Right cardiac atrium (tissue), 5 donors: ENCODE measurements at regions not wholly inside any gene's neighbourhood (a gene's known extent, or its start where the extent isn't known, plus 50 kb on each side); places are given as distances from the start of the nearest gene placed in this dataset.
"Not testable (repeated sequence)": the region's sequence is repeated elsewhere in the genome, so short reads cannot be mapped to it uniquely, and the experiment has no call there.

Source experiments
- ATAC-seq, 2 donors: fragments of 200-7000 bp; cut with Tn5 transposase; one replicate each; pipeline versions ENCODE4 v1.8.0 to v1.9.1; 2020; ENCODE audit warnings: moderate library complexity in 2 of 2, mild to moderate bottlenecking in 1 of 2
- DNase-seq, 3 donors: peaks; one replicate each; pipeline ENCODE4 v3.0.0-alpha.2; 2020
- H3K27ac ChIP-seq: one replicate; pipeline ENCODE4 v1.5.1; 2013; ENCODE audit warnings: mild to moderate bottlenecking, low read length, control low read depth, moderate library complexity
- H3K27me3 ChIP-seq: one replicate; pipeline ENCODE4 v1.6.1; 2013; ENCODE audit not compliant: control insufficient read depth, insufficient read depth
- H3K4me1 ChIP-seq: one replicate; pipeline ENCODE4 v1.6.1; 2013; ENCODE audit warnings: low read length; ENCODE audit not compliant: control insufficient read depth, insufficient read depth
- H3K4me3 ChIP-seq: one replicate; pipeline ENCODE4 v1.5.1; 2013; ENCODE audit warnings: low read length, control low read depth
- H3K9me3 ChIP-seq: one replicate; pipeline ENCODE4 v1.6.1; 2013; ENCODE audit warnings: low read length; ENCODE audit not compliant: control insufficient read depth
- WGBS: extraction: QIAGEN DNeasy Blood & Tissue Kit; methylation state at CpG from one replicate; pipeline ENCODE4 v1.1.7; 2013; 5-methylcytosine and 5-hydroxymethylcytosine counted together
- intact Hi-C, 4 donors: fragments of 100-400 bp; cut with DNase I; formaldehyde crosslinking; loops; one replicate each; pipeline versions ENCODE4 v1.11.0 to v1.14.0; 2022 to 2023
- donor health status: healthy with polysubstance abuse.
- donor health status: DM: no; HTN: yes; CAD: no.
- donor health status: DM: no; HTN: no; CAD: no.
- donor health status: DM: no; HTN: yes; CAD: no; lungs with severe emphysema.
- donor health status: DM: yes; HTN: yes; CAD: no.

GRCh38 chr12:33192226-33192625 is 247.4 kb downstream of the SYT10 start:
- no peak overlapping the region for H3K27ac ChIP-seq
- H3K4me1 ChIP-seq = no peaks in the 10 kb centered on the region
- H3K4me3 ChIP-seq = no peak overlapping the region
- 77% methylated on average over 4 of the region's 4 CpGs for WGBS
- H3K27me3 ChIP-seq = no peaks in the 10 kb centered on the region
- DNase-seq = no peak
- intact Hi-C loops = no loop called here
- no peaks in the 10 kb centered on the region for H3K9me3 ChIP-seq
- ATAC-seq = no peak

DNA sequence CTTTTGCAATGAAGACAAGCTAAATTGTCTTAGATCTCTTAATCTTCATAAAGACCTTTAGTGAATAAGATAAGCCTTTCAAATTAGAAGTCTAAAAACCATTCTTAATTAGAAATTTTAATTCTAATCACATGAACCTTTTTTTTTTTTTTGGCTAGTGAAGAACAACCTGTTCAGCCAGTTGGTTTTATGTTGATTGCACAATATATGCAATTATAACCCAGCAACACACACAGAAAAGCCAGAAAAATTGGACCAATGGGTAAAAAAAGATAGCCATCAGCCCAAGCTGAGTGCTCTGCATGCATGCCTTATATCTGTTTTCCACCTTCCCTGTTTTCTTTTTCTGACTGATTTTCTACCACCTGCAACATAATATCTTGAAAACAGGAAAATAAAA is 252.2 kb downstream of the SYT10 start:
- H3K4me3 ChIP-seq = no peak overlapping the region
- no peaks in the 10 kb centered on the region for H3K4me1 ChIP-seq
- ATAC-seq = no peak
- H3K9me3 ChIP-seq = no peaks in the 10 kb centered on the region
- intact Hi-C loops = no loop called here
- no peak overlapping the region for H3K27ac ChIP-seq
- no peak for DNase-seq
- H3K27me3 ChIP-seq = no peaks in the 10 kb centered on the region

DNA sequence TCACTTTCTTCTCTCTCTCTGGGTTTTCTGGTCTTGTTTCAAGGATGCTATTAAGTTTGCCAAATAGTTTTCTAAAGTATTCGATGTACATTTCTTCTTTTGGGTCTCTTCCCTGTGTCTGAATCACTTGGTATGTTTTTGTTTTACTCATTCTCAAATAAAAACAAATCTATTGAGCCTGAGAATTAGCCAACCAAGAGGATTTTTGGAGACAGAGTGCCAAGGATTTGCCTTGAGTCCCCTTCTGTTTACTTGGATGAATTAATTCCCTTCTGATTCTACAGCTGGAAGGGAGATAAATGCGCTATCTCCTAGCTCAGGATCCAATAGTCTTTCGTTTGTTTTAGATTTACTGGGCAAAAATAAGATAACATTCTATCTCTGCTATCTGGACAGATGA is 255.5 kb downstream of the SYT10 start:
- no peaks in the 10 kb centered on the region for H3K27me3 ChIP-seq
- H3K9me3 ChIP-seq = no peaks in the 10 kb centered on the region
- no peak overlapping the region for H3K4me3 ChIP-seq
- H3K27ac ChIP-seq = no peak overlapping the region
- intact Hi-C loops = no loop called here
- 55% methylated on average over 3 of the region's 3 CpGs for WGBS
- DNase-seq = no peak
- H3K4me1 ChIP-seq = no peaks in the 10 kb centered on the region
- ATAC-seq = no peak

GRCh38 chr12:33182485-33182884 is 257.1 kb downstream of the SYT10 start:
- Histone ChIP-seq H3K27me3 (no peaks in the 10 kb centered on the region), H3K4me3 (no peak overlapping the region), H3K4me1 (no peaks in the 10 kb centered on the region), H3K27ac (no peak overlapping the region), H3K9me3 (no peaks in the 10 kb centered on the region)
- intact Hi-C loops = no loop called here
- WGBS = 10% methylated on average over 1 of the region's 1 CpG
- DNase-seq (no peak), ATAC-seq (no peak)

- WGBS = 73% methylated on average over 1 of the region's 1 CpG
- intact Hi-C loops = no loop called here
- no peak for DNase-seq
- Histone ChIP-seq H3K4me3 (no peak overlapping the region), H3K27ac (no peak overlapping the region), H3K4me1 (no peaks in the 10 kb centered on the region), H3K27me3 (no peaks in the 10 kb centered on the region), H3K9me3 (no peaks in the 10 kb centered on the region)
- no peak for ATAC-seq
These were observed 258.7 kb downstream of the SYT10 start for GRCh38 chr12:33180918-33181317.

DNA sequence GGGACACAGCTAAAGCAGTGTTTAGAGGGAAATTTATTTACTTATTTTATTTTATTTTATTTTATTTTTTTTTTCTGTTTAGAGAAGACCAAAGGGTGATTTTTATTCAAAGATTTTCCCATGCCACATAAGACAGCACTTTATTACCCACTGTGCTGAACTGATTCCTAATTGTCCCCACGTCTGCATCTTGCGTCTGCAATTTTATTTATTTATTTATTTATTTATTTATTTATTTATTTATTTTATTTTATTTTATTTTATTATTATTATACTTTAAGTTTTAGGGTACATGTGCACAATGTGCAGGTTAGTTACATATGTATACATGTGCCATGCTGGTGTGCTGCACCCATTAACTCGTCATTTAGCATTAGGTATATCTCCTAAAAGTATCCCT is 269.7 kb upstream of the PKP2 start:
- H3K9me3 ChIP-seq, H3K4me3 ChIP-seq, DNase-seq, ATAC-seq, H3K4me1 ChIP-seq, H3K27ac ChIP-seq, intact Hi-C loops, H3K27me3 ChIP-seq: not testable (repeated sequence)
- WGBS = 75% methylated on average over 3 of the region's 3 CpGs

GRCh38 chr12:33156042-33156441 is 259.5 kb upstream of the PKP2 start:
- no peaks in the 10 kb centered on the region for H3K4me1 ChIP-seq
- intact Hi-C loops = no loop called here
- H3K9me3 ChIP-seq = no peaks in the 10 kb centered on the region
- ATAC-seq (no peak), DNase-seq (no peak)
- no peaks in the 10 kb centered on the region for H3K27me3 ChIP-seq
- H3K4me3 ChIP-seq = no peak overlapping the region
- H3K27ac ChIP-seq = no peak overlapping the region
- 70% methylated on average over 4 of the region's 4 CpGs for WGBS

DNA sequence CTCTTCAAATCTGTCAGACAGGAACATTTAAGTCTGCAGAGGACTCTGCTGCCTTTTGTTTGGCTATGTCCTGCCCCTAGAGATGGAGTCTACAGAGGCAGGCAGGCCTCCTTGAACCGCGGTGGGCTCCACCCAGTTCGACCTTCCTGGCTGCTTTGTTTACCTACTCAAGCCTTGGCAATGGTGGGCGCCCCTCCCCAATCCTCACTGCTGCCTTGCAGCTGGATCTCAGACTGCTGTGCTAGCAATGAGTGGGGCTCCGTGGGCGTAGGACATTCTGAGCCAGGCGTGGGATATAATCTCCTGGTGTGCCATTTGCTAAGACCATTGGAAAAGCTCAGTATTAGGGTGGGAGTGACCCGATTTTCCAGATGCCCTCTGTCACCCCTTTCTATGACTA is 250.7 kb upstream of the PKP2 start:
- H3K27ac ChIP-seq, H3K9me3 ChIP-seq, ATAC-seq, DNase-seq, H3K27me3 ChIP-seq, H3K4me3 ChIP-seq, H3K4me1 ChIP-seq, intact Hi-C loops: not testable (repeated sequence)
- 84% methylated on average over 8 of the region's 8 CpGs for WGBS

DNA sequence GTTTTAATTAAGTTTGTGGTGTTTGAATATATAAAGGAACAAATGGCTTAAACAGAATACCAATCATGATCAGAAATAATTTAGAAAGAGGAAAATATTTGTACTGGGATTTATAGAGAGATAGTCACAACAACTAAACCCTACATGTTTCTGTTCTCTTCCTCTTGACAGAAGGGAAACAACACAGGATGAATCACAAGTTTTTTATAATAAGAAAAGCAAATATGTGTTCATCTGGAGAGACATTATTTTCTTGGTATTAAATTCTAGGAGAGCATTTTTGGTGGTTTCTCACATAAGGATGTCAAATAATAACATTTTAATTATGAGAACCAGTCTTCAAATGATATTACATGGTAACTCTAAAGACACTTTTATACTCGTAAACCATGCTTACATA is 232.9 kb upstream of the PKP2 start:
- Histone ChIP-seq H3K4me3 (no peak overlapping the region), H3K27me3 (no peaks in the 10 kb centered on the region), H3K4me1 (no peaks in the 10 kb centered on the region), H3K9me3 (no peaks in the 10 kb centered on the region), H3K27ac (no peak overlapping the region)
- 78% methylated on average over 1 of the region's 1 CpG for WGBS
- ATAC-seq (no peak), DNase-seq (no peak)
- intact Hi-C loops = no loop called here

GRCh38 chr12:33125755-33126154 is 229.2 kb upstream of the PKP2 start:
- no peaks in the 10 kb centered on the region for H3K9me3 ChIP-seq
- no peaks in the 10 kb centered on the region for H3K4me1 ChIP-seq
- DNase-seq (no peak), ATAC-seq (no peak)
- H3K27ac ChIP-seq = no peak overlapping the region
- H3K27me3 ChIP-seq = no peaks in the 10 kb centered on the region
- H3K4me3 ChIP-seq = no peak overlapping the region
- intact Hi-C loops = no loop called here

DNA sequence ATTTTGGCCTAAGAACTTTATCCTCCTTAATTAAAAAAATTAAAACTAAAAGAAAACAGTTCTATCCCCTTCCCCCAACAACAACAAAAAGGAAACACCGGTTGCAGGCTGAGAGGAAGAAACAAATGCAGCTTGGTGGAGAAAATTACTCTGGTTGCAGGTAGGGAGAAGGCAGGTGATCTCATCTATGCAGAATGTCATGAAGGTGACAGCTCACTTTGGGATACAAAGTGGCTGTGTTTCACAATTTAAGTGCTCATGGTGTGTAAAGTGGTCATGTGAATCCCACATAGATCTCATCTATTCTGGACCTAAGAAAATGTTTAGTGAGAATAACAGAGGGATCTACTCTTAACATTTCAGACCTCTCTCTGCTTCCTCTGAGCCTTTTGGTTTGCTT is 219.7 kb upstream of the PKP2 start:
- Histone ChIP-seq H3K27ac (no peak overlapping the region), H3K4me1 (no peaks in the 10 kb centered on the region), H3K4me3 (no peak overlapping the region), H3K9me3 (no peaks in the 10 kb centered on the region), H3K27me3 (no peaks in the 10 kb centered on the region)
- 47% methylated on average over 1 of the region's 1 CpG for WGBS
- no peak for DNase-seq
- no peak for ATAC-seq
- intact Hi-C loops = no loop called here

DNA sequence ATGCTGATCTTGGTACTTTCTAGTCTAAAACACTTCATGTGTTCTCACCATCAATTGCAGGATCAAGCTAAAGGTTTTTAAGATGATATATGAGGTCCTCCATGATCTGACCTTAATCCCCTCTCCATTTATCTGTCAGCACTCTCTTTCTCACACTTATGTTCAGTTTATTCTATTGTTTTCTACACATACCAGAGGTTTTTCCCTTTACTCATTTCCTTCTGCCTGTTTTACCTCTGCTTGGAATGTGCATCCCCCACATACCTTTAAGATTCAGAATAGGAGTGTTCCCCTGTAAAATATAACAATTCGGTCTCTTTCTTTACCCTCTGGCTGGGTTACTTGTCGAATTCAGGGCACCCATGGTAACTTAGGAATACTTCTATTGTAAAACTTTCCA is 219.1 kb upstream of the PKP2 start:
- Histone ChIP-seq H3K4me3 (no peak overlapping the region), H3K27ac (no peak overlapping the region), H3K4me1 (no peaks in the 10 kb centered on the region), H3K27me3 (no peaks in the 10 kb centered on the region), H3K9me3 (no peaks in the 10 kb centered on the region)
- intact Hi-C loops = no loop called here
- 66% methylated on average over 2 of the region's 2 CpGs for WGBS
- ATAC-seq = no peak
- DNase-seq = no peak
